Type B pancreatic cell (in vitro differentiated cells): ENCODE measurements at regions not wholly inside any gene's neighbourhood (a gene's known extent, or its start where the extent isn't known, plus 50 kb on each side); places are given as distances from the start of the nearest gene placed in this dataset.

Source experiments
- DNase-seq: peaks from one replicate; pipeline ENCODE4 v3.0.0; 2021; ENCODE audit warnings: mixed read lengths; ENCODE audit not compliant: unreplicated experiment; ENCODE audit errors: extremely low spot score
- H3K27ac Mint-ChIP-seq: 2 replicates; pipeline ENCODE4 v1.8.0; 2021; ENCODE audit warnings: mild to moderate bottlenecking, mixed read lengths
- H3K27me3 Mint-ChIP-seq: 2 replicates; pipeline ENCODE4 v1.8.0; 2021; ENCODE audit warnings: mixed read lengths
- H3K36me3 Mint-ChIP-seq: 2 replicates; pipeline ENCODE4 v1.8.0; 2021; ENCODE audit warnings: mixed read lengths
- H3K4me1 Mint-ChIP-seq: one replicate; pipeline ENCODE4 v1.8.0; 2021; ENCODE audit warnings: mixed read lengths; ENCODE audit not compliant: unreplicated experiment
- H3K4me3 Mint-ChIP-seq: 2 replicates; pipeline ENCODE4 v1.8.0; 2021; ENCODE audit warnings: mild to moderate bottlenecking, mixed read lengths
- H3K9me3 Mint-ChIP-seq: 2 replicates; pipeline ENCODE4 v1.8.0; 2021; ENCODE audit warnings: mixed read lengths
- CTCF ChIP-seq: fragments of 200-600 bp; sonication (generic); conservative IDR thresholded peaks from 2 replicates; pipeline ENCODE4 v1.5.0; 2021; ENCODE audit warnings: antibody characterized with exemption, mild to moderate bottlenecking

- peaks cover 11% of the 10 kb centered on the region for H3K27me3 Mint-ChIP-seq
- peaks cover 7% of the 10 kb centered on the region for H3K9me3 Mint-ChIP-seq
- DNase-seq, result no peak
These were observed 233.1 kb upstream of the MEX3C start for GRCh38 chr18:51430538-51430937.

GRCh38 chr18:51433296-51433695 is 235.8 kb upstream of the MEX3C start:
- DNase-seq, result no peak
- Mint-ChIP-seq H3K4me3 (no peak overlapping the region), H3K27me3 (peaks cover 25% of the 10 kb centered on the region), H3K27ac (no peak overlapping the region), H3K4me1 (no peaks in the 10 kb centered on the region), H3K9me3 (peaks cover 7% of the 10 kb centered on the region), H3K36me3 (no peaks in the 10 kb centered on the region)
- TF ChIP-seq CTCF, result no peak

More at GRCh38 chr18:51430538-51430937, 233.1 kb upstream of the MEX3C start:
- H3K4me3 Mint-ChIP-seq, result no peak overlapping the region
- H3K4me1 Mint-ChIP-seq, result peaks cover 15% of the 10 kb centered on the region
- peak overlapping the region; percentile 15 for H3K27ac Mint-ChIP-seq
- no peak for TF ChIP-seq CTCF
- H3K36me3 Mint-ChIP-seq, result no peaks in the 10 kb centered on the region

GRCh38 chr18:51433881-51434280 is 236.4 kb upstream of the MEX3C start:
- H3K27me3 Mint-ChIP-seq, result peaks cover 28% of the 10 kb centered on the region
- no peak overlapping the region for H3K4me3 Mint-ChIP-seq
- no peak overlapping the region for H3K27ac Mint-ChIP-seq
- DNase-seq, result no peak
- H3K4me1 Mint-ChIP-seq, result no peaks in the 10 kb centered on the region
- H3K36me3 Mint-ChIP-seq, result no peaks in the 10 kb centered on the region
- peaks cover 7% of the 10 kb centered on the region for H3K9me3 Mint-ChIP-seq
- no peak for TF ChIP-seq CTCF

DNA sequence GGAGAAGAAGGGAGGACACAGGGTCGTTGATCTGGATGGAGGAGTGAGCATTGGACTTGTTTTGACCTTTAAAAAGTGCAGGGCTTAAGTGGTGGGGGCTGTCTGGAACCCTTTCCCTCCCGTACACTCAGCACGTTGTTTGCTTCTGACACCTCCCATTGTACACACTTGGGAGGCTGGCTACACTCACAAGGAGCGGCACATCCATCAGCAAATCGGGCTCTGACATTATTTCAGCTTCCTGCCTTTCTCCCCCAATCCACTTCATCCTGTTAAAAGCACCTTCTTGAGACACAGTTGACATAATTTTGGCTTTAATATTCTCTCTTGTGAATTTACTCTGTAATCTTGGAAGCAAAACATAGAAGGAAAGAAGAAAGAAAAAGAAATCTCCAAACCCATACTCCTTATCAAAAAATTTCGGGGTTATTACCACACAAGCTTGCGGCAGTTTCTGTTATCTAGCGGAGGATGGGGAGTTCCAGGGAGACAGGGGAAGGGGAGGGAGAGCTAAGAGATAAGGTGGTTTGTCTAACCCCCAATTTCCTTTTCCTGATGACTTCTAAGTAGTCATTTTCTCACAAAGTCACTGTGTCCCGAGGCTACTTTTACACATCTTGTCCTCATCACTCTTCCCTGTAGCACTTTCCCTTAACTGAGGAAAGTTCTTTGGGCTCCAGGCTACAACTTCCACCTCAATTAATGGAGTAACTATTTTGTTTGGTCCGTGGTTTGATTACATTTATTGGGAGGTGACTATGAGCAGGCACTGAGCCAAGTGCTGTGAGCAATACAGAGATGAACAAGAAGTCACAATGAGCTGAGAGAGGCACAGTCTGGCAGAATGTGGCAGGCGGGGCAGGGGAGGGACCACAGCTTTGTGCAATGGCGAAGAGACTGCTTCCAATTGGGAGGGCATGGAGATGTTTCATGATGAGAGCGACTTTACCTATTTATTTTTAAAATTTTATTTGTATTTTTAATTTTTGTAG is 240.1 kb upstream of the MEX3C start:
- no peak for DNase-seq
- Mint-ChIP-seq H3K36me3 (no peaks in the 10 kb centered on the region), H3K9me3 (no peaks in the 10 kb centered on the region), H3K27me3 (peaks cover 30% of the 10 kb centered on the region), H3K4me1 (no peaks in the 10 kb centered on the region), H3K4me3 (no peak overlapping the region), H3K27ac (no peak overlapping the region)
- TF ChIP-seq CTCF, result no peak

DNA sequence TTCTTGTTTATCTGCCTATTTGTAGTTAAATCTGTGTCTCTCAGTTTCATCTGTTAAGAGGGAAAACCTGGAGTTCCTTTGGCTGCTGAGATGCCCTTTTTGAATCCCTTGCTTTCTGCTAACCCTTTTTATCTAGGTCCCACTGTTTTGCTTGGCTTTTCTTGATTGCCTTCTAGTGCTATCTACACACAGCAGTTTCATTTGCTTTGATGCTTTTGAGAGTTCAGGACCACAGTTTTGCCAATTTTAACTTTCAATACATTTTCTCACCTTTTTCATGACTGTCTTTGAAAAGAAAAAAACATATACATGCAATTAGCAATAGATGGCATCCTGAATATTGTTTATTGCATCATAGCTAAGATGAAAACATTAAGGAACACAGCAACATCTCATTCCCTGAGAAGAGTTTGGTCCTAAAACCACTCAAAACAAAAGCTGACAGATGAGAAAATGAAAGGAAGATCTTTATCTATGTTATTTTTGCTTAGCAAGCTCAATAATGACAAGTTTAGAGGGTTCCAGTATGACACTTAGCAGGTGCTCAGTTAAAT is 241.4 kb upstream of the MEX3C start:
- H3K36me3 Mint-ChIP-seq, result no peaks in the 10 kb centered on the region
- DNase-seq, result no peak
- no peaks in the 10 kb centered on the region for H3K9me3 Mint-ChIP-seq
- H3K27ac Mint-ChIP-seq, result no peak overlapping the region
- H3K27me3 Mint-ChIP-seq, result peaks cover 31% of the 10 kb centered on the region
- H3K4me1 Mint-ChIP-seq, result no peaks in the 10 kb centered on the region
- TF ChIP-seq CTCF, result no peak
- H3K4me3 Mint-ChIP-seq, result no peak overlapping the region
